ENCODE measurements at regions not wholly inside any gene's neighbourhood (a gene's known extent, or its start where the extent isn't known, plus 50 kb on each side); places are given as distances from the start of the nearest gene placed in this dataset.

- no peak for DNase-seq (ENCODE audit: low read depth)
- TF ChIP-seq, protein P1, sequence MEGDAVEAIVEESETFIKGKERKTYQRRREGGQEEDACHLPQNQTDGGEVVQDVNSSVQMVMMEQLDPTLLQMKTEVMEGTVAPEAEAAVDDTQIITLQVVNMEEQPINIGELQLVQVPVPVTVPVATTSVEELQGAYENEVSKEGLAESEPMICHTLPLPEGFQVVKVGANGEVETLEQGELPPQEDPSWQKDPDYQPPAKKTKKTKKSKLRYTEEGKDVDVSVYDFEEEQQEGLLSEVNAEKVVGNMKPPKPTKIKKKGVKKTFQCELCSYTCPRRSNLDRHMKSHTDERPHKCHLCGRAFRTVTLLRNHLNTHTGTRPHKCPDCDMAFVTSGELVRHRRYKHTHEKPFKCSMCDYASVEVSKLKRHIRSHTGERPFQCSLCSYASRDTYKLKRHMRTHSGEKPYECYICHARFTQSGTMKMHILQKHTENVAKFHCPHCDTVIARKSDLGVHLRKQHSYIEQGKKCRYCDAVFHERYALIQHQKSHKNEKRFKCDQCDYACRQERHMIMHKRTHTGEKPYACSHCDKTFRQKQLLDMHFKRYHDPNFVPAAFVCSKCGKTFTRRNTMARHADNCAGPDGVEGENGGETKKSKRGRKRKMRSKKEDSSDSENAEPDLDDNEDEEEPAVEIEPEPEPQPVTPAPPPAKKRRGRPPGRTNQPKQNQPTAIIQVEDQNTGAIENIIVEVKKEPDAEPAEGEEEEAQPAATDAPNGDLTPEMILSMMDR (conservative IDR thresholded peaks at IDR 0.05; ENCODE audit: control insufficient read depth, insufficient read depth, low read depth, low read length) = no peak
These were observed 50.8 kb upstream of the AIG1 start for GRCh38 chr6:143009851-143010250.

More at GRCh38 chr6:143009851-143010250, 50.8 kb upstream of the AIG1 start:
- no peak overlapping the region for H3K4me3 ChIP-seq (ENCODE audit: control insufficient read depth, low read depth, low read length)
